DND-41 (cell line): ENCODE measurements at regions not wholly inside any gene's neighbourhood (a gene's known extent, or its start where the extent isn't known, plus 50 kb on each side); places are given as distances from the start of the nearest gene placed in this dataset.

Experiments used
- CTCF ChIP-seq: IDR thresholded peaks from 2 replicates; pipeline ENCODE4 v1.5.1; 2012; ENCODE audit warnings: borderline replicate concordance, low read length, moderate library complexity, mild to moderate bottlenecking; ENCODE audit not compliant: poor library complexity, severe bottlenecking; ENCODE audit errors: extremely low read depth
- EZH2 ChIP-seq: IDR thresholded peaks from 3 replicates; pipeline ENCODE4 v1.6.1; 2012; ENCODE audit warnings: borderline replicate concordance, low read depth, mild to moderate bottlenecking, moderate library complexity, low read length, inconsistent platforms; ENCODE audit not compliant: severe bottlenecking

DNA sequence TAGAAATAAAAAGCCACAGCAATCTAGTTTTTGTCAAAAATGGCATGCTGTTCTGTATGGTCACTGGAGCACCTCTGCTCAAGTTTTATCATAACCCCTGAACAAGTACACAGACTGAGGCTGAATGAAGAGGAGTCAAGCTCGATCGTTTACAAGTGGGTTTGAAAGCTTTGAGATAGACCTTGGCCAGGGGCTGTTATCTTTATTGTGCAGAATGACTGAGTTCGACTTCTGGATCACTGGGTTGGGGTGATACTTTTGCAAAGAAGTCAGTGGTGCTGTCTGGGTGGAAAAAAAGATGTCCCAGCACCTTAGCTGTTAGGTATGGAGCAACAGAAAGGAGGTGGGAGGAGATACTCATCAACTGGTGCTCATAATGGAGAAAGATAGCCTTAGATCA is 446.0 kb downstream of the HACE1 start:
- no peak for TF ChIP-seq CTCF
- no peak for TF ChIP-seq EZH2
